ENCODE measurements at regions not wholly inside any gene's neighbourhood (a gene's known extent, or its start where the extent isn't known, plus 50 kb on each side); places are given as distances from the start of the nearest gene placed in this dataset.

DNA sequence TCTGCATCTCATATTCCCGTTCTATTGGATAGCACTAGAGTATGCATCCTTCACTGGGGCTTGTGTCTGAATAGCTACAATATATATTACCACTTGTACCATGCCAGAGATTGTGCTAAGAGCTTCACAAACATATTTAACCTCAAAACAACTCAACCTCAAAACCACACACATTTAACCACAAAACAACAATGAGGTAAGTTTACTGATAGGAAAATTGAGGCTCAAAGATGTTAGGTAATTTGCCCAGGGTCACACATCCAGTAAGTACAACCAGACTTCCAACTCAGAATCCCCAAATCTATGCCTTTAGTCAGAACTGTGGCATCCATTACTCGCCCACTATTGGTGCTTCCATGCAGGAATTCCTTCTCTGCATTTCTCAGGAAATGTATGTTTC, 220.0 kb downstream of the FAM43A start:
- TF ChIP-seq, protein P1, sequence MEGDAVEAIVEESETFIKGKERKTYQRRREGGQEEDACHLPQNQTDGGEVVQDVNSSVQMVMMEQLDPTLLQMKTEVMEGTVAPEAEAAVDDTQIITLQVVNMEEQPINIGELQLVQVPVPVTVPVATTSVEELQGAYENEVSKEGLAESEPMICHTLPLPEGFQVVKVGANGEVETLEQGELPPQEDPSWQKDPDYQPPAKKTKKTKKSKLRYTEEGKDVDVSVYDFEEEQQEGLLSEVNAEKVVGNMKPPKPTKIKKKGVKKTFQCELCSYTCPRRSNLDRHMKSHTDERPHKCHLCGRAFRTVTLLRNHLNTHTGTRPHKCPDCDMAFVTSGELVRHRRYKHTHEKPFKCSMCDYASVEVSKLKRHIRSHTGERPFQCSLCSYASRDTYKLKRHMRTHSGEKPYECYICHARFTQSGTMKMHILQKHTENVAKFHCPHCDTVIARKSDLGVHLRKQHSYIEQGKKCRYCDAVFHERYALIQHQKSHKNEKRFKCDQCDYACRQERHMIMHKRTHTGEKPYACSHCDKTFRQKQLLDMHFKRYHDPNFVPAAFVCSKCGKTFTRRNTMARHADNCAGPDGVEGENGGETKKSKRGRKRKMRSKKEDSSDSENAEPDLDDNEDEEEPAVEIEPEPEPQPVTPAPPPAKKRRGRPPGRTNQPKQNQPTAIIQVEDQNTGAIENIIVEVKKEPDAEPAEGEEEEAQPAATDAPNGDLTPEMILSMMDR (IDR thresholded peaks at IDR 0.05): no peak
- Mint-ChIP-seq H3K27me3 (ENCODE audit: low read depth, poor library complexity) (peaks cover 18% of the 10 kb centered on the region), H3K9me3 (peaks cover 36% of the 10 kb centered on the region), H3K27ac (no peak overlapping the region), H3K4me1 (peaks cover 7% of the 10 kb centered on the region), H3K36me3 (ENCODE audit: low read depth) (no peaks in the 10 kb centered on the region), H3K4me3 (no peak overlapping the region)
- no peak for DNase-seq

DNA sequence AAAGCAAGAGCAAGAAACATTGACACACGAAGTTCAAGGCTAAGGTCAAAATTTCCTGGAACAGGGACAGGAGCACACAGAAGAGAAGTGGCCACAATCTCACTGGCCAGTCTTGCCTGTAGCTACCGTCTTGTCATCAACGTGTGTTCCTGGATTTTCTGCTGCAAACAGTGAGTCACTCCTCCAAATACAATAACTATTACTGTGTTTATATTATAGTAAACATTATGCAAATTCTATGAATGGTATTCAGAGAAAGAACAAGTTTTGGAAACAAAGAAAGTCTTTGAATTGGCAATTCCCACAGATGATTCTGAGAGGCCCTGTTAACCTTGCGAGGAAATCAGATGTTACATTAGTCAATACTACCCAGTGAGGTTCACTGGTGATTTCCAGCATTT, 220.5 kb downstream of the FAM43A start:
- H3K9me3 Mint-ChIP-seq: peaks cover 32% of the 10 kb centered on the region
- H3K4me3 Mint-ChIP-seq: no peak overlapping the region
- no peaks in the 10 kb centered on the region for H3K36me3 Mint-ChIP-seq (ENCODE audit: low read depth)
- H3K4me1 Mint-ChIP-seq: peaks cover 7% of the 10 kb centered on the region
- H3K27ac Mint-ChIP-seq: no peak overlapping the region
- TF ChIP-seq, protein P1 (IDR thresholded peaks at IDR 0.05): no peak
- peaks cover 22% of the 10 kb centered on the region for H3K27me3 Mint-ChIP-seq (ENCODE audit: low read depth, poor library complexity)
- DNase-seq: no peak

DNA sequence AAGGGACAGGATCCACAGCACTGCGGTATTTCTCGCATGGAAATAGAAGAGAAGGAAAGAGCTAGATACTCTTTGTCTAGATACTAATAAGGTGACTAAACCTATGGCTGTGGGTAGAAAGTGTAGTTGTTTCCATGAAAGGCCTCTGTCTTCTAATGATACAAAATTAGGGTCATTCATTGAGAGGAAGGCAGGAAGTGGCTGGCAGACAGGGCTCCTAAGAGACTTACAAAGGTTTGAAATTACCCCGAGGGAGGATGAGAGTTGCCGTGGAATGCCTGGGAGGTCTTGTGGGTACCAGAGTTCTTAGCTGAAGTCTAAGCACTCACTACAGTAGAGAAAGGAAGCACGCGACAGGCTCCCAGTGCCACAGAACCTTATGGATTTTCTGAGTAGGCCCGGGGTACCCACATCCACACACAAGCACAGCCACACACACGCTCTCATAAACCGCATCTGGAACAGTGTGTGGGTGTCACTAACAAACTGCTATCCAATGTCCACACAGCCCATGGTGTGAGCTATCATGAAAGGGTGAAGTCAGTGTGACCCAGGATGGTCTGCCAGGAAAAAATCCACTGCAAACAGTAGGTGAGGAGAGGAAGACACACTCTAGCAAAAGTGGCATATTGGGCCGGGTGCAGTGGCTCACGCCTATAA, 221.4 kb downstream of the FAM43A start:
- H3K27me3 Mint-ChIP-seq (ENCODE audit: low read depth, poor library complexity): peaks cover 22% of the 10 kb centered on the region
- DNase-seq: no peak
- H3K36me3 Mint-ChIP-seq (ENCODE audit: low read depth): no peaks in the 10 kb centered on the region
- H3K27ac Mint-ChIP-seq: no peak overlapping the region
- peaks cover 26% of the 10 kb centered on the region for H3K9me3 Mint-ChIP-seq
- TF ChIP-seq, protein P1 (IDR thresholded peaks at IDR 0.05): no peak
- H3K4me3 Mint-ChIP-seq: no peak overlapping the region
- peaks cover 7% of the 10 kb centered on the region for H3K4me1 Mint-ChIP-seq

DNA sequence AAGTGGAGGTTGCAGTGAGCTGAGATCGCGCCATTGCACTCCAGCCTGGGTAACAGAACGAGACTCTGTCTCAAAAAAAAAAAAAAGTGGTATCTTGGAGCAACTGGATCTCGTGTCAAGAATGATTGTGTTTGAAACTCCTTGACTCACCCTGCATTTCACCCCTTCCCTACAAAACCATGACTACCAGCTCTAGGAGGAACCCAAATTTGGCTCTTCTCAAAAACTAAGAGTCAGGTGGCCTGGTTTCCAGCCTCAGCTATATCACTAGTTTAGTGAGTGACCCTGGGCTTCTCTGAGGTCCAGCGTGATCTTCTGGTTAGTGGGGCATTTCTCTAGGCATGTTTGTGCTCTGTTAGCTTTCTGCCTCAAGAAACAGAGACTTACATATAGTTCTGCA, 222.1 kb downstream of the FAM43A start:
- H3K4me3 Mint-ChIP-seq: no peak overlapping the region

GRCh38 chr3:194908496-194908895, 222.8 kb downstream of the FAM43A start:
- Mint-ChIP-seq H3K4me3 (no peak overlapping the region), H3K4me1 (peaks cover 7% of the 10 kb centered on the region), H3K36me3 (ENCODE audit: low read depth) (no peaks in the 10 kb centered on the region), H3K27me3 (ENCODE audit: low read depth, poor library complexity) (peaks cover 23% of the 10 kb centered on the region), H3K27ac (no peak overlapping the region), H3K9me3 (peaks cover 15% of the 10 kb centered on the region)
- TF ChIP-seq, protein P1 (IDR thresholded peaks at IDR 0.05): no peak
- no peak for DNase-seq

More for the DNA sequence above, 222.1 kb downstream of the FAM43A start:
- peaks cover 19% of the 10 kb centered on the region for H3K27me3 Mint-ChIP-seq (ENCODE audit: low read depth, poor library complexity)
- H3K36me3 Mint-ChIP-seq (ENCODE audit: low read depth): no peaks in the 10 kb centered on the region
- no peak overlapping the region for H3K27ac Mint-ChIP-seq
- DNase-seq: no peak
- TF ChIP-seq, protein P1 (IDR thresholded peaks at IDR 0.05): no peak
- peaks cover 20% of the 10 kb centered on the region for H3K9me3 Mint-ChIP-seq
- peaks cover 7% of the 10 kb centered on the region for H3K4me1 Mint-ChIP-seq

DNA sequence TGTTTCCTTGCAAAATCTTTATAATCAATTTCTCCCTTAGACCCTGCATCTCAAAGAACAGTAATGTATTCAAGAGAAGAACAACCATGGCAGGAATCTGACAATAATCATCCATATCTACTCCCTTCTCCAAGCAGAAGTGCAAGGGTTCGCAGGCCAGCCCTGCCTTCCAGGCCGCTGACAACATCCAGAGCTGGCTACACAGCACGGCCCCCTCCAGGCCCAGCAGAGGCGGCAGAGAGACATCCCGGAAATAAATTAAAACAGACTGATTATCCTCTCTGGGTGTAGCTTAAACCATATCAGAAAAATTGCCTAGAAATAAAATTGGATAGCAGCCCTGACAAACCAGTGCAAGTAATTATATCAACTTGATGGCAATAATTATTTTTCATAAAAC, 223.3 kb downstream of the FAM43A start:
- H3K27ac Mint-ChIP-seq: no peak overlapping the region
- H3K4me3 Mint-ChIP-seq: no peak overlapping the region
- TF ChIP-seq, protein P1 (IDR thresholded peaks at IDR 0.05): no peak
- no peaks in the 10 kb centered on the region for H3K36me3 Mint-ChIP-seq (ENCODE audit: low read depth)
- peaks cover 23% of the 10 kb centered on the region for H3K27me3 Mint-ChIP-seq (ENCODE audit: low read depth, poor library complexity)
- H3K9me3 Mint-ChIP-seq: peaks cover 10% of the 10 kb centered on the region
- DNase-seq: no peak
- H3K4me1 Mint-ChIP-seq: peaks cover 7% of the 10 kb centered on the region

All from nephron progenitor cell (in vitro differentiated cells).